HG03025 (cell line): ENCODE measurements at regions not wholly inside any gene's neighbourhood (a gene's known extent, or its start where the extent isn't known, plus 50 kb on each side); places are given as distances from the start of the nearest gene placed in this dataset.

Experiments
- ATAC-seq: cut with Tn5 transposase; IDR thresholded peaks from one replicate; pipeline ENCODE4 v1.9.1; 2021; ENCODE audit warnings: mild to moderate bottlenecking, moderate library complexity; ENCODE audit not compliant: unreplicated experiment, low FRiP score

- ATAC-seq: no peak
These were observed 1469.0 kb upstream of the PABPC4L start for GRCh38 chr4:135670548-135670947.
